C1 segment of cervical spinal cord (tissue), 14 donors: ENCODE measurements at regions not wholly inside any gene's neighbourhood (a gene's known extent, or its start where the extent isn't known, plus 50 kb on each side); places are given as distances from the start of the nearest gene placed in this dataset.
"Not testable (repeated sequence)": the region's sequence is repeated elsewhere in the genome, so short reads cannot be mapped to it uniquely, and the experiment has no call there.

ENCODE experiments used
- DNase-seq, 14 donors: peaks; one replicate each; lab custom pipeline; 2025; lab: John Stamatoyannopoulos, UW

DNA sequence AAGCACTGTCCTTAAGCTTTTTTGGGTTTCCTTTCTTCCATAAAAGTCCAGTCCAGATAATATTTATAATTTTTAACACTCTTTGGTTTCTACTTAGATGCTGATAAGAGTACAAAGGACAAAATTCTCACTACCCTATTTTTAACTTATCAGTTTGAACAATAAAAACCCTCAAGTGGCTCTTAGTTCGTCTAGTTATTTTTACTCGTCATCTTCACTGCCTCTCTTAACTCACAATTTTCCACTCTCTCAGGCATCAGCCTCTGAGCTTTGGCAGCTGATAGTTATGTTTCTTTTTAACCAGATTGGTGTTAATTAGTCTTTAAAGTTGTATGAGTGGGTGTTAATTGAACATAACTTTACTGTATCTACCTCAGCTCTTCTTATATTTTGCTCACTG lies 517.1 kb upstream of the SYT4 start:
- no peak for DNase-seq

DNA sequence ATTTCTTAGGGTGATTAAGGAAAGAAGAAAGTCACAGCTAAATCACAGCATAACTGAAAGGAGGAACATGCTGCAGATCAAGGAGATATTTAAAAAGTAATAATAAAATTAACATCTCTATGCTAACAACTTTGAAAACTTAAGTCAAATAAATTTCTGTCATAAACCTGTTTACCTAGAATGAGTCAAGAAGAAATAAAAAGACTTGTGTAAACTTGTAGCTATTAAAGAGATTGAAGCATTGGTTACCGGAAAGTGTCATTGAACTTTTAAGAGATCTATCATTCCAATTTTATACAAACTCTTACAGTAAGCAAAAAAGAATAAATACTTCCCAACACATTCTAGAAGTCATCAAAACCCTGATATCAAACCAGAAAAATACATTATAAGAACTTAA lies 520.1 kb upstream of the SYT4 start:
- no peak for DNase-seq

DNA sequence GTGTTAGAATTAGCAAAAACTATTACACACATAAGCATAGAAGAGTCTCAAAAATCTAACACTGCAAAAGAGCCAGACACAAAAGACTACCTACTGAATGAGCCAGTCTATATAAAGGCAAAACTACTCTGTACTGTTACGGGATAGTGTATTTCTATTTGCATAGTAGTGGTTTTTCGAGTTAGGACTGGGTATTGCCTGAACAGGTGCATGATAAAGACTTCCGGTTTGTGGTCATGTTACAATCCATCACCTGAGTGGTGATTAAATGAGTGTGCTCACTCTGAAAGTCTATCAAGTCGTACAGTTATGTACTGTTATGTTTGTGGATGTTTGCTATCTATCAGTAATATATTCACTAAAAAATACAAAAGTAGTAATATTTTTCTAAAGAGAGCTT lies 523.3 kb upstream of the SYT4 start:
- DNase-seq: no peak

DNA sequence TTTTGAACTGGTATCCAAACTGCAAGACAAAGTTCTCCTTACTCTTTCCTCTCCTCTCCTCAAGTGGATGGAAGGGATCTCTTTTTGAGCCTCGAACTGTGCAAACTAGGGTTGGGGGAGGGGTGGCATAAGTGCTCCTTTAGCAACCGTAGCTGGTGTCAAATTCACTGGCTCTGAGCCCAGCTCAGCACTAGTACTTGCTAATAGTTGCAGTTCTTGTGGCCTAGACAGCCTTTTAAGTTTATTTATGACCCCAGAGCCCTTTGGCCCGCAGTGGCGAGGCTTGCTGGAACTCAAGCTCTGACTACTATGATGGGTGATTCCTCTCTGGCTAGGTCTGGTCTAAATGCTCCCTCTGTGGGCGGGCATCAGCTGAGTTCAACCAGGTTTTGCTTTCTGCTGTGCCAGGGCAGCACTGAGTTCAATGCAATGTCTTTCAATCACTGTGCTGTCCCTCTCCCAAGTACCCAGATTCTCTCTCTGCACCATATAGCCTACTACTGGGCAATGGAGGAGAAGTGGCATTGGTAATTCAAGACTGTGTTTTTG lies 528.4 kb upstream of the SYT4 start:
- no peak for DNase-seq

DNA sequence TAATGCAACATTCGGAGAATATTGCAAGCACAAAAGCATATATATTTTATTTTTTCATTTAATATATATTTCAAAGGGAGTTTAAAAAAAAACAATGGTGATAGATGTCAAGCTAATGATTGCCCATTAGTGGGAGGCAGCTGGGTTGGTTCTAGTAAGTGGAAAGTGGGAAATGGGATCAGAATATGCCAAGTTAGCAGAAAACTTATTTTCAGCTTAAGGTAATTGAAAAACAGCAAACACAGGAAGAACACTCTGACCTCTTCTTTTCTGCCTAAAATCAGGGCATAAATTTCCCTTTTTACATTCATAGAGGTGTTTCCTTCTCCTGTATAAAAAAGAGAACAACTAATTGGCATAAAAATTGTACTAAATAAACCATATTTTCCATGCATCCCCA lies 535.3 kb upstream of the SYT4 start:
- no peak for DNase-seq

DNA sequence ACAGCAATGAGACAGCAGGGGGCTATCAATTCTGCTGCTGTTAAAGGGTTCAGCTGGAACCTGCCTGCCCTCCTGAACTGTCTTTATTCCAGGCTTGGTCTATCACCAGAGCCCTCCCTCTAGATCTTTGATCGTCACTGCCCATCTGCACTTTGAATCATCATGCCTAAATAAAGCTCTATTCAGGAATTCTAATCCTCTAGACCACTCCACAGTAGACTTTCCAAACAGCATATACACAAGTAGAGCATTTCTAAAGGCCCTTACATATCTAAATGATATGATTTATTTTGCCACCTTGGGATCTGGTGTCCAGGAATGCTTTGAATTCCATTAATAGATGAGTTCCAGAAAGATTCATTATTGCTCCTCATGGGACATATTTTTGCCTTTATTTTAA lies 542.1 kb upstream of the SYT4 start:
- DNase-seq: no peak

DNA sequence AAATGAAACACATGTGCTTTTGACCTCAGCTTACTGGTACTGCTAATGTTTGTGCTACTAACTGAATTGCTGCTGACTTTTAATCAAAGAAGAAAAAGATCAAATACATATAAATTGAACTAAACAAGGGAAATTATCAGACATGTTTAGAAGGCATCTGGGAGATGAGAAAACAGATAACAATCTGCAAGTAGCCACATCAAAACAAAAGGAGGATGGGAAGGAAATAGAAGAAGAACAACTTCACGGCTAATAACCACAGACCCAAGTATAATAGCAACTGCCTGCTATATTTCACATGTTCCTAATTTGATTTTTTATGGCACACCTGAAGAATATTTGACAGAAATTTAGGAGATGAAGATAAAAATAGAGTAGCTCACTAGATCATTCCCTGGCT lies 542.6 kb upstream of the SYT4 start:
- no peak for DNase-seq

DNA sequence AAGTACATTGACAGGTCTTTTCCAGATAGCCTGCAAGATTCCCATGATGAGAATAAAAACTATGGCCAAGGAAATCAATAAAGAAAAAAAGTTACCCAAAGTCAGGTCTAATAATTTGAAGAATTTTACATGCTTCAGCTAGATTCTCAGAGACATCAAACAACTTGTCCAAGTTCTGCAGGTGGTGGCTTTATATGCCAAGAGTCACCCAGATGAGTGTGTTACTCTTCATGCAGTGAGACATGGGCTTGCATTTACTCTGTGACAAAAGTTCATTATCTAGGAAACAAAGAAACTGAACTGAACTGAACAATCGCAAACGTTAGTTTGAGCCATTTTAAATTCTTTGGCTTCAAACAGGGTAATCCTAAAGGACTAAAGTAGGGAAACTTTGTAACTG lies 548.5 kb upstream of the SYT4 start:
- DNase-seq: no peak

DNA sequence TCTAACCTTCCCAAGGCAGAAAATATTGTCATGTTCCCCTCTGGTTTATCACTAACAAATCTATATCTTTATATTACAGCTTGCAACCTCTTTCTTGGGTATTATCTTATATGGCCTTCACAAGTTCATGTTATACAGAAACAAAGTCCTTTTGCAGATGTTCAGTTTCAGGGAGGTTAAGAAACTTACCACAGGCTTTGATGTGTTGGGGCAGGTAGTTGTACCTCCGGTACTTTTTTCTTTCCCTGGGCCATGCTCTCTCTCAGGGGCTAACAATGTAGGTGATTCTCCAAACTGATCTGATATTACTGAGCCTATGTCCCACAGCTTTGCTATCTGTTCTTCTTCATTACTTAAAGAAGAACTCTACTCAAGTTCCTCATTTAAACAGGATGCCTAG lies 548.9 kb upstream of the SYT4 start:
- DNase-seq: no peak

DNA sequence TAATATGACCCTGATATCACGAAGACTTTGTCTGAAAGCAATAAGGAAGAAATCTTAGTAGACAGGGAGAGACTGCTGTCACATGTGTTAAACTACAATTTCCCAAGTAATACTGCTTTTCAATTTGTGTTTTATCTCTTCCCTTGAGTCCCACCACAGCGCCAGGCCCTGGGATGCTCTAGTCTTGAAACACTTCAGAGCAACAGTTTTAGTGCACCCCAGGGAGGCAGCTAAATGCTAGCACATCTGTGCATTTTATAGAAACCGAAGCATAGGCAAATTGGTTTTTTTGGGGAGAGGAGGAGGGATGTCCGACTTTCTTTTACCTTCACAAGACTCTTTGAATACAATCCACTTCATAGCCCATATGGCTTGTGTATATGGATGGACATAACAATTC lies 550.0 kb upstream of the SYT4 start:
- DNase-seq: no peak

DNA sequence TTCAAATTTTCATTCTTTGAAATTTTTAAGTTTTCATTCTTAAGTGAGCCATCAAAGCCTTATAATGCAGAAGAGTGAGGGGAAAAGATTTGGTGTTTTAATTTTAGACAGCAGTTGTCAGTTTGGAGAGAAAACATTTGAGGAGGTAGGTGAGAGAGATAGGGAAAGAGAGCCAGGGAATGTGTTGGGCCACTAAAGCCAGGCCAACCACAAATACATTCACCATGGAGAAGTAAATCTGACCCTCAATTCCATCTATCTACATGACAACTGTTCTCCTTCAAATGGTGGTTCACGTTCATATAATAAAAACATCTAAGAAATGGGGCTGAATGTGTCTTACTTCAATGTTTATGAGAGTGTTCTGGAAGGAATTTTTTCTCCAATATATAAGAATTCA lies 553.0 kb upstream of the SYT4 start:
- no peak for DNase-seq

DNA sequence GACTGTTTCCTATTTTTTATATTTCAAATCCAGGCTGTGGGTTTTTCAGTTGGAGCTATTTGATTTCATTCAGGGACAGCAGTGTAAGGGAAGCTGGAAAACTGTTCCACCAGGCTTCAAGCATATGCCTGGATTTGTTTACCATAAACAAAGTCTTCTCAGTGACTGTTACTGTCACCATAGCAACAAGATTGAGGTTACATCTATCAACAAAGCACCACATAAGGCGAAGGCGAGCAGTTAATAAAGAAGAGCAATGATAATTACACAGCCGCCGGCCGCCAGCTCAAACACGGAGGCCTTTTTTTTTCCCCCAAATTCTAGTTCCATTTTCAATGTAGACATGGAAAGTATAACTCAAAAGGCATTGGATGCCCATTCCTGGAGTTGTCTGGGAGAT lies 553.7 kb upstream of the SYT4 start:
- no peak for DNase-seq

DNA sequence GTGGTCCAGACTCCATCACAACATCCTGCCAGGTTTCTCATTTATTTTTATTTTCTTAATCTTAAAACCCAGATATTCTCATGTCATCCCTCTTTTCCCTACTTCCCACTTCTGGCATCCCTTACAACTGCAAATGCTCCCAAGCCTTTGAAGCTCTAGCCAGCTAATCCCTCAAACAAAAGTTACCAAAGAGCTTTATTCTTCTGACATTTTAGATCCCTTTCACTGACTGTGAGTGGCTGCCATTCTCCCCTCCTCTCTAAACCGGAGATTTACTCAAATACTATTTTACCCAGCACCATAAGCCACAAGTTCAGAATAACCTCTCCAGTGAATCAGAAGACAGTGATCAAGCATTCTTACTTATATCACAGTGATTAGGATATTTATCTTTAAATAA lies 569.0 kb upstream of the SYT4 start:
- no peak for DNase-seq

DNA sequence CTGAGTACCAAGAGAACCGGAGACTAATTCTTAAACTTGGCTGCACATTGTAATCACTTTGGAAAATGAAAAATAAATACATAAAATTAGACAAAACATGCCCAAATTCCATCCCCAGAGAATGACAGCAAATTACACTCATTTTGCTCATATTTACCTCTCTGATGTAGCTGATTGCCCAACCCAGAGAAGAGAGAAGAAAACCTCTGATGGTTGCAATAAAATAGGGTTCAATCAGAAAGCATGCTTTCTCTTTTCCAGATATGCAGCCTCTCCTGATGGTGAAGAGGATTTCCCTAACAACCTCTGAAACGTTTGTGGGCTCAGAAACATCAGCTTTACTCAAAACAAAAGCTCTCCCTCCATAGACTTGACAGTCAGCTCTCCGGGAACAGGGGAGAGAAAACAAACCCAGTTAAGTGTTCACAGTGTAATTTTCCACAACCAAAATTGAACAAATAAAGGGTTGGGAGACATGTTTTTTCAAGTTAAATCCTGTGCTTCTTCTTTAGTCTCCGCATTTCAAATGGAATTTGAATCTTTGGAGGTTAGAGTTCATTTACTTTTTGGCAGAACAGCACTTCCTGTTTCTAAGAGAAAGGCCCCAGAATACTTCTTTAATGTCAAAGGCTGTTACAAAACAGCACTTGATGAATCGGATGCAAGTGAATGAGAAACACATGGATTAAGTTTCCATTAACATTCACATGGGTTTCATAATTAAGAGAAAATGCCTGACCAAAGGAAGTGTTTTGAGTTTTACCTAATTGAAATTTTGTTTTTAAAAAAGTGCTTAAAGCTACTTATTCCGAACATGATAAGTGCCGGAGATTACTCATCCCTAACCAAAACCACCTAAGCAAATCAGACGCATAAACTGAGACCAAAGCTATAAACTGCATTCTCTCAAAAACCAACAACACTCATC lies 570.1 kb upstream of the SYT4 start:
- DNase-seq: no peak

DNA sequence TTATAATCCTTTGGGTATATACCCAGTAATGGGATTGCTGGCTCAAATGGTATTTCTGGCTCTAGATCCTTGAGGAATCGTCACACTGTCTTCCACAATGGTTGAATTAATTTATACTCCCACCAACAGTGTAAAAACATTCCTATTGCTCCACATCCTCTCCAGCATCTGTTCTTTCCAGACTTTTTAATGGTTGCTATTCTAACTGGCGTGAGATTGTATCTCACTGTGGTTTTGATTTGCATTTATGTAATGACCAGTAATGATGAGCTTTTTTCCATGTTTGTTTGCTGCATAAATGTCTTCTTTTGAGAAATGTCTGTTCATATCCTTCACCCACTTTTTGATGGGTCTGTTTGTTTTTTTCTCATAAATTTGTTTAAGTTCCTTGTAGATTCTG lies 572.5 kb upstream of the SYT4 start:
- not testable (repeated sequence) for DNase-seq

DNA sequence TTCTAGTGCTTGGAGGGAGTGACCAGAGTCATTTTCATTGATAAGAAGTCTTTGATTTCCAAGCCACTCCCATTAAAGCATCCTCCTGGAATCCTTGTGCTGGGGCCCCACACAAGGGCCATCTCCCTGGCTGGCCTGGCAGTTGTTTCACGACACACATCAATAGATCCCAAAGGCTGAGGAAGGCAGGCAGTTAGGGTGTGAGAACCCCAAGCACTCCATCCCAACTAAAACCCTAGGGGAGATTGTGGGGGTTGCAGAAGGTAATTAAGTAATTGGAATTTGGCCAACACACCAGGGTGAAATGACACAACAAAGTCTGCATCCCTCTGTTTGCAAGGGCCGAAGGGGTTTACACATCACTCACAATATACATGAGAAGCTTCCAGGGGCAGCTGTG lies 578.1 kb upstream of the SYT4 start:
- no peak for DNase-seq

DNA sequence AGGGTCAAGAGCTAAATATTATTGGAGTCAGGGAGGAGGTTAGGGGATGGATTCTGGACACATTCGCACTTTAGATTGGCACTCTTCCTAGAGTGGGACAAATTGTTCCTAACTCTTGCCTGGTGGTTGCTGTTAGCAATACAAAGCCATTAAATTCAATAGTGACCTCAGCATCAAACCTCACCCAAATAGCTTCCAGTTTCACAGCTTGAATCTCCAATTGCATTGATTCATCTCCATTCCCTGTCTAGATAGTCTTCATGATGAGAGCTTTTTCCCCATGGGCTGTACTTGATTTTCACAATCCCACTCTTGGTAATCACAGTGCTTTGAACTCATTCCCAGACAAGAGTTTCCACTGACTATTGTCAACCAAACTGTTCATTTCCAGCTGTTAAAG lies 585.9 kb upstream of the SYT4 start:
- no peak for DNase-seq

DNA sequence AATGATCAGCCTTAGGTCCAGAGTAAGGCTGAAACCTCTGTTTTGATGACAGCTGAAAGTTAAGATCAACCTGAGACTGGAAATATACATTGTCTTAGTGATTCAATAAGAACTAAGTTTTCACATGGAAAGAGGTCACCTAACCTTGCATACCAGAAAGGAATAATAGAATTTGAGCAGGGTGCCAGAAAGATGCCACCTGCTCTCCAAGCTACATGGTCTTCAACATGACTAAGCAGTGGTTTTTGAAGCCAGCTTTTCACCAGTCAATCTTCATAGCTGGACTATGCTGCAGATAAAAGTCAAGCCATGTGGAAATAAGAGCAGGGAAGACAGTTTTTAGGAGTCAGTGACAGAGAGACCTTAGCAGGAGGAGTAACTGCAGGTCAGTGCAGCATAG lies 589.4 kb upstream of the SYT4 start:
- no peak for DNase-seq

DNA sequence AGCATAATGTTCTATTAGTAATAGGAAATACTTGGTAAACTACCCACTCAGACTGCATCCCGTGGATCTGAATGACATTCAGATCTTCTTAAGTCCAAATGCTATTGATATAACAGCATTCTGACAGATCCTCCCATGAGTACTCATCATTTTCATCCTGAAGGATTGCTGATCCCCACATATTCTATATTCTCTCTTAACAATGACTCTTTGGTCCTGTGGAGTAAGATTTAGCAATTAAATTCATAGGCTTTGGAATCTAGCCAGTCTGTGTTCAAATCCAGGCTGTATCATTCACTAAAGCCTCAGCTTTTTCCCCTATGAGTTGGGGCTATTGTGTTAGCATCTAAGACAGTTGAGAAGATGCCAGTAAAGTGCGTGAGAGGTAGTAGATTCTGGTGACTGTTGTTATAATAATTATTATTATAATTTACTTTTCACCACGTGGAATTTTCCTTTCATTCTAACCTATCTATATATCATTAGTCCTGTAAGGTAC lies 591.3 kb upstream of the SYT4 start:
- DNase-seq: no peak

DNA sequence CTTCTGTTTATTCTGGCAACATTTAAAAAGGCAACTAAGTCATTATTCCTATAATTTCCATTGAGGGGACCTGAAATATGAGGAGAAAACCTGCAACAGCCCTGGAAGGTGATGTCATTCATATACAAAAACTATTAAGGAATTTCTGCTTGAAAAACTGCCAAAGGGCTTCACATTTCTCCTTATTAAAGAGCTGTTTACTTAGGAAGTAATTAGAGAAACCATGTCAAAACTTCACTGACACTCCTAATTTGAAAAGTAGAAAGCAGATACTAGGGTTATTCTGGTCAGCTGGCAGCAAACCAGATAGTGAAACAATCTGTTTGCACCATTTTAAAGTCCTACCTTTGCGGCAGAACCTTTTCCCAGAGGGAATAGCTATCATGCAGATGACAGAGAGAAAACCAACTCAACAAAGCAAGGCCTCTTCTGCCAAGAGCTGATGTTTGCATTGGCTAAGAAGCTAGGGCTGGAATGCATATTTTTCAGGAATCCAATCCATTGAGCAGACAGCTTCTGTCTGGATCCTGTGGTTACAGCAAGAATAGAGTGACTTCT lies 592.2 kb upstream of the SYT4 start:
- DNase-seq: no peak

DNA sequence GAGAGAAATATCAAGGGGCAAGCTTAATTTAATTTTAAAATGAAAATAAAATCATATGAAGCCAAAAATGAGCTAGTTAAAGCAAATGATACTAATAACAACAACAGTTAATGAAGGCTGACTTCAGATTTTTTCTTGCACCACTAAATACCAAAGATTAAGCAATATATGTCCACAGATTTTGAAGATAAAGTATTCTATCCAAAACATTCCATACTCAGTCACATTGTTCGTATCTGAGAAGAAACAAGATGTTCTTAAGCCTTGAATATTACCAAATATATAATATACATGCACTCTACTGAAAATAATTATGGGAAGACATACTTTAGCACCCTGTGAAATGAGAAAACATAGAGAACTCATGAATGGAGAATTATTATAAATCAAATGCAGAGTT lies 593.3 kb upstream of the SYT4 start:
- no peak for DNase-seq

DNA sequence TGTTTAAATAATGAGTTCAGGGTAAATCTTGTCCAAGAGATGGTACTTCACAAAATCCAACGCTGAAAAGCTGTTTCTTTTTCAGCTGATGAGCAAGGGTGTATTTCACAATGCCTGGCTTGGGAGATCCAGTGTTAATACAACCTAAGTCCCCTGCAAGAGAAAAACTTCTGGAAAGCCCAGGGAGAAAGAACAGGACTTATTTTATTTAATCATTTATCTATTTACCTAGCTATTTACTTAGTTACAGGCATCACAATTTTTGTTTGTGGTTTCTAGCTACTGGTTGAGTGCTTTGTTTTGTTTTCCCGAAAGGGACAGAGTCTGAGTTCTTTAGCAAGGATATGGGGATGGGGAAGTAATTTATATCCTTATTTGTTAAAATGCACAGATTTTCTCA lies 598.2 kb upstream of the SYT4 start:
- DNase-seq: no peak

DNA sequence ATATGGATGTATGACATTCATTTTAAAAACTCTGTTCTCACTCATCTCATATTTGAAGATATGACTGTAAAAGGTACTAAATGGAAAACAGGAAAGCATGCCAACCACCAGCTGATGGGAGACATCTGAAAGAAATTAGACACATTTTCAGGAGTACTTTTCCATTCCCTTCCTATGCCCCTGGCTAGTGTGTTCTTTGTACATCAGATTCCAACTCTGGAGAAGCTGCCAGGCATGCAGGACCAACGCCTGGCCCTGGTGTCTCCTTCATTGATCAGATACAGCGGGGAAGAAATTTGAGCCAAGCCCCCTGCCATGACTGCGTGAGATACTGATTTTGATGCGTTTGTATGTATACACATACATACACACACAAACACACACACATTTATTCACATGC lies 599.0 kb upstream of the SYT4 start:
- DNase-seq: no peak
